VCaP (cell line): ENCODE measurements at regions not wholly inside any gene's neighbourhood (a gene's known extent, or its start where the extent isn't known, plus 50 kb on each side); places are given as distances from the start of the nearest gene placed in this dataset.
"Not testable (repeated sequence)": the region's sequence is repeated elsewhere in the genome, so short reads cannot be mapped to it uniquely, and the experiment has no call there.

Source experiments
- H3K27ac ChIP-seq: fragments of 450-650 bp; 2 replicates; pipeline ENCODE4 v1.5.1; 2017
- TF ChIP-seq, protein P1 (sequence below): fragments of 450-650 bp; conservative IDR thresholded peaks from 2 replicates; pipeline ENCODE4 v1.5.1; 2017; ENCODE audit warnings: mild to moderate bottlenecking, moderate library complexity

DNA sequence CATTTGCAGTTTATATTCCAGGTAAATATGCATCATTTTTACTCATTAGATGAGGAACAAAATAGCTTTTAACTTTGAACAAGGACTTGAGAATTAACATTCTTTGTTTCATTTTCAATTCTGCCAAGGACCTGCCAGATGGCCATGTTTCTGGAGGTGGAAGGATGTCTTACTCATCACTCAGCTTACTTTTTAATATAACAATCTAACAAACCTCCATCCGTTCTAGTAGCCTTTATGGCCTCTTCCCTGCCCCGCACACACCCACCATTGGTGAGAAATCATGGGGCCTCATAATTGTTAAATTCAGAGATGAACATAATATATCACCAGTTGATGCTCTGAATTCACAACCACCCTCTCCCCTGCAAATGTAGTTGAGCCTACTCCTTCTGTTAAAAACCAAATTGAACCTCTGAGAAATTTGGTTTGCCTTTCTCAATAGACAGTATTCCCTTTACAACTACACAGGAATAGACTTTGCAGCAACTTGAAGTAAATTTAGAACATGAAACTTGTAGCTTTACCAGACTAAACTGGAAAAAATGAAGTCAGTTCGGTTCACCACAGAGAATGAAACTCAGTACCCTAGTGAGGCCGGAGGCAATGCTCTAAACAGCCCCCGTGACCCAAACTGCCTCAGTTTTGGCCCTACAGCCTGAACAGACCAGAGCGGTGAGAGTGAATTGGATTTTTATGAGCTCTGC lies 50.1 kb upstream of the ACSL4 start:
- no peak overlapping the region for H3K27ac ChIP-seq
- TF ChIP-seq, protein P1, sequence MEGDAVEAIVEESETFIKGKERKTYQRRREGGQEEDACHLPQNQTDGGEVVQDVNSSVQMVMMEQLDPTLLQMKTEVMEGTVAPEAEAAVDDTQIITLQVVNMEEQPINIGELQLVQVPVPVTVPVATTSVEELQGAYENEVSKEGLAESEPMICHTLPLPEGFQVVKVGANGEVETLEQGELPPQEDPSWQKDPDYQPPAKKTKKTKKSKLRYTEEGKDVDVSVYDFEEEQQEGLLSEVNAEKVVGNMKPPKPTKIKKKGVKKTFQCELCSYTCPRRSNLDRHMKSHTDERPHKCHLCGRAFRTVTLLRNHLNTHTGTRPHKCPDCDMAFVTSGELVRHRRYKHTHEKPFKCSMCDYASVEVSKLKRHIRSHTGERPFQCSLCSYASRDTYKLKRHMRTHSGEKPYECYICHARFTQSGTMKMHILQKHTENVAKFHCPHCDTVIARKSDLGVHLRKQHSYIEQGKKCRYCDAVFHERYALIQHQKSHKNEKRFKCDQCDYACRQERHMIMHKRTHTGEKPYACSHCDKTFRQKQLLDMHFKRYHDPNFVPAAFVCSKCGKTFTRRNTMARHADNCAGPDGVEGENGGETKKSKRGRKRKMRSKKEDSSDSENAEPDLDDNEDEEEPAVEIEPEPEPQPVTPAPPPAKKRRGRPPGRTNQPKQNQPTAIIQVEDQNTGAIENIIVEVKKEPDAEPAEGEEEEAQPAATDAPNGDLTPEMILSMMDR = no peak

DNA sequence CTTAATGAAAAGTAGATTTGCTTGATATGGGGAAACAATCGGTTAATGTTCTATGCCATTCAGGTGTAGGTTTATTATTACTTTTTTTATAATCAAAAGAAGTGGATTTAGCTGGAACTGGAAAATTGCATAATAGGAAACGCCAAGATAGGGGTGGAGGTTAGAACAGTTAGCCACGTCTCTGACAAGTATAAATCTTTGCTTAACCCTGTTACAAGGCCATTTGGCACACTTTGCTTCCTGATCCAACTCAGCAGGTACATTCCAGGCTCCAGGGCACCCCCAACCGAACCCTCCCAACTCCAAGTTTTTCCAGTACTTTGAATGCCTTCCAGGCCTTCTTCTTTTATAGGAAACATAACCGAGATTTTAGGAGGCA lies 50.6 kb upstream of the ACSL4 start:
- no peak overlapping the region for H3K27ac ChIP-seq
- TF ChIP-seq, protein P1 = no peak

DNA sequence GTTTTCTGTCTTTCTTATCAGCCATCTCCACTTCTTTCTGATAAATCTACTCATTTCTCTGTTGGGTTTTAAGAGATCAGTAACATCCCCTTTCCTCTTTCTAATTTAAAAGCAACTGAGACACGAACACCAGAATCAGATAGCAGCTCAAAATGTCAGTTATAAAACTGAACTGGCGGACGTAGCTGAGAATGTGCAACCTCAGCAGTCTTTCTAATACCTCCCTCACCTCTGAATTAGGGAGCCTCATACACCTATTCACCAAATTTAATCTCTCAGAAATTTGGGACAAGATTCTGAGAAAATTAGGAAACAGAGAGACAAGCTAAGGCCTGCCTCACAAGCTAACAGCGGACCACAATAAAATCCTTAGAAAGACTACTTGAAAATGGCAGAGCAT lies 52.0 kb upstream of the ACSL4 start:
- TF ChIP-seq, protein P1 = no peak
- H3K27ac ChIP-seq = no peak overlapping the region

DNA sequence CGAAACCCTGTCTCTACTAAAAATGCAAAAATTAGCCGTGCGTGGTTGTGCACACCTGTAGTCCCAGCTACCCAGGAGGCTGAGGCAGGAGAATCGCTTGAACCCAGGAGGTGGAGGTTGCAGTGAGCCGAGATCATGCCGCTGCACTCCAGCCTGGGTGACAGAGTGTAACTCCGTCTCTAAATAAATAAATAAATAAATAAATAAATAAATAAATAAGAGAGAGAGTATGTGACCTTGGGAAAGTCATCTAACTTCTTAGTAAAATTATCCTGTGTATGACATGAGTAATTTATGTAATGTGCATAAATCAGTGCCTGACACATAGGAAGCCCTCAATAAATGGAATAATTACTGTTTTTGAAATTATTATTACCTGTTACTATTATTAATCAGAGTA lies 57.5 kb upstream of the ACSL4 start:
- H3K27ac ChIP-seq = not testable (repeated sequence)

DNA sequence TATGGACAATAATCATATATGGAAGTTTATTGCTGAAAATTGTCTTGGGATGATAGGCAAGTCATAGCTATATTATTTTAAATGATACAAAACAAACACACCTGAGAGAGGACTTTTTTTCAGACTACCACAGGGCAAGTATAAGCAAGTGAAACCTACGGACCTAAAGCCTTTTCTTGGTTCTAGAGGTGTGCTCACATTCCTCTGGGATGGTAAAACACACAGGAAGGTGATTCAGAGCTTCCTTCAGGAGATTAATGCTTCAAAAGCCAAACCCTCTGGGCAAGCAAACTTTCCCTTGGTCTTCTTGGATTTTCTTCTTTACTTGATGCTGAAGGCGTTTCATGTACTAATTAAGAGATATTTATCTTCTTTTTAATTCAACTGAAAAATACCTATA lies 60.1 kb upstream of the ACSL4 start:
- H3K27ac ChIP-seq = no peak overlapping the region
- TF ChIP-seq, protein P1 = no peak

DNA sequence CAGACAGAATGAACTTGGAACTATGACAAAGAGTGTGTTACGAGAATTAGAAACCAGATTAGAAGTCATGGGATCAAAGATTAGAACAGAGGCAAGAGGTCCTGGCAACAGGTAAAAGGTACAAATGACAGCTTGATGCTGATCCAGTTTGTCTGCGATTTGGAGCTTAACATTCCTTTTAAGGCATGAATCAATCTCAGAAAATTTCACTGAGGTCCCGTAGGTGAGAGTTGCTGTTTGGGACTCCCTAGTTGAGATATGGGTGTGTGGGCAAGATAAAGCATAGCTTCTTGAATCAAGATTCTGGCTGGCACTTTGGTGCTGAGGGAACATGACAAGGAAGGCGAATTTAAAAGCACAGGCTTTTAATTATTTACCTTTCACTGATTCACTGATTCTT lies 62.6 kb upstream of the ACSL4 start:
- H3K27ac ChIP-seq = no peak overlapping the region
- TF ChIP-seq, protein P1 = no peak

DNA sequence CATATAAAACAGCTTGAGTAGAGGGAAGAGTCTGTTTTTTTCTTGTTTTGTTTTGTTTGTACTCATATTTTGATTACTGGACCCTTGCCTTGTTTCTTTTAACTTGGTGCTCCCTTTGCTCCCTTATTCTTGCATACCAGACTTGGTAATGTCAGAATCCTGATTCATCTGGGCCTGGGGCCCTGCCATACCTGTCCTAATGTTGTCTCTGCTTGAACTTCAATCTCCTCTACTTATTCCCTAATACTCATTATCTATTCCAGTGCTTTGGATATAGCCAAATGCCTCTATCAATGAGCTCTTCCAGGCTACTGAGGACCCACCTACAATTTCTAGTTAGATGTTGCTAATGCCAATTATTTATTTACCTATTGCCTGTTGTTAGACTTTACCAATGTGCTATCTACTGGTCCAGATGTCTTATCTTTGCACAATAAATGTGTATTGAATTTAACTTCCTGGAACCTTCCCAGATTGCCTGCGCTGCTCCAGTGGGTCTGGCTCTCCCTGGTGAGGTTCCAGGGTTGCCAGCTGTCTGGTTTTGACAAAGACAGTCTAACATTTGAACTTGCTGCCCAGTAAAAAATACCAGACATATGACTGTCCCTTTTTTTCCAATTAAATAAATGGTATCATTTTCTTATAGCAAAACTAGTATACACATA lies 64.4 kb upstream of the ACSL4 start:
- TF ChIP-seq, protein P1 = no peak
- no peak overlapping the region for H3K27ac ChIP-seq

DNA sequence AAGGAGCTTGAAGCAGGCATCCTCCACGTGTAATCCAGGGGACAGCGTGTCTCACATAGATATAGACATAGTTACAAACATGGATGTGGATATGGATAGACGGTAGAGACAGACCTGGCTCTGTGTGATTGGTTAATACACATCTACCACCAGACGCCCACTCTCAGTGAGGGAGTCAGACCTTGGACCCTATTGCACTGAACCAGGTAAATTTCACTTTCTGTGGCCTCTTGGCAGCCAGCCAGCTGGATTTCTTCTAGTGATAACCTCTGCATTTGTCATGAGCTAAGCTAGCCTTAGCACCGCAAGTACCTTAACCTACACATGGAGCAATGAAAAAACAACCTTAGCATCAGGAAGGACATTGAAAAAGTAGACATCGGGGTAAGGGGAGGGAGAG lies 79.2 kb upstream of the ACSL4 start:
- TF ChIP-seq, protein P1 = no peak
- no peak overlapping the region for H3K27ac ChIP-seq
